GM12891 (cell line): ENCODE measurements at regions not wholly inside any gene's neighbourhood (a gene's known extent, or its start where the extent isn't known, plus 50 kb on each side); places are given as distances from the start of the nearest gene placed in this dataset.

Experiments
- PAX5 ChIP-seq: IDR thresholded peaks from 2 replicates; pipeline ENCODE4 v1.6.1; 2011; ENCODE audit warnings: low read length, moderate library complexity, mild to moderate bottlenecking; ENCODE audit not compliant: insufficient read depth, severe bottlenecking
- POLR2A ChIP-seq: IDR thresholded peaks from 2 replicates; pipeline ENCODE4 v1.6.1; 2011; ENCODE audit warnings: low read depth, low read length, control low read depth
- POLR2AphosphoS5 ChIP-seq: IDR thresholded peaks from 2 replicates; pipeline ENCODE4 v1.6.1; 2011; ENCODE audit warnings: low read depth, low read length, control low read depth
- SPI1 ChIP-seq: IDR thresholded peaks from 2 replicates; pipeline ENCODE4 v1.6.1; 2011; ENCODE audit warnings: low read depth, low read length, control low read depth
- TAF1 ChIP-seq: IDR thresholded peaks from 2 replicates; pipeline ENCODE4 v1.6.1; 2011; ENCODE audit warnings: low read depth, low read length, control low read depth

DNA sequence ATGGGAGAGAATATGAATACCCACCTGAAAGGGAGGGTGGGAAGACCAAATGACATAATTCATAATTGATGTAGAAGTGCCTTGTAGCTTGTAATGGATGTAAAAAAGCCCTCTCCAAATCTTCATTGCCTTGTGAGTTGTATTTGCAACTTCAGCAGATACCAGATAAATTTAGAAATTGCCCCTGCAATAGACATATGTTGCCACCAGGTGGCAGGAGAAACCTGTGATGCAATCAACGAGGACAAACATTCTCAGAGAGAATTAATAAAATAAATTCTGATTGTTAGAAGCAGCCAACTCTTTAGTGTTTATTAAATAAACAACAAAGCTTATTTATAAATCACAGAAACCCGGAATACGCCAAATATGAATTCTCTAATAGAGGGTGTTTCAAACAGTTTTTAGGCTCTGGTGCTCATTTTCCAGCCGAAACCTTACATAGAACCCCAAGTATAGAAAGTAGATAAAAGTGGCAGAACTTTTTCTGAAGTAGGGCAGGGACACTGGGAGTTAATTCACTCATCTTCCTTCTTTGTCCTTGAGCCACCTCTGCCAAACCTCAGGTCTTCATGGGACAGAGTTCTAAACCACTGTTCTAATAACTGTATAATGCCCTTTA, 147.8 kb downstream of the TMEM38B start:
- TF ChIP-seq POLR2A (no peak), POLR2AphosphoS5 (no peak), TAF1 (no peak), SPI1 (no peak), PAX5 (no peak)
